Uterus (tissue), 2 donors: ENCODE measurements at regions not wholly inside any gene's neighbourhood (a gene's known extent, or its start where the extent isn't known, plus 50 kb on each side); places are given as distances from the start of the nearest gene placed in this dataset.

Source experiments
- CTCF ChIP-seq, 4 experiments: fragments of 200-600 bp in 2 of 4; fragments of 450-650 bp in 2 of 4; sonication (generic) in 2 of 4; IDR thresholded peaks; one replicate each; pipeline ENCODE4 v1.5.1; 2016 to 2019; ENCODE audit warnings: antibody characterized with exemption in 4 of 4, mild to moderate bottlenecking in 2 of 4, moderate library complexity in 1 of 4
- POLR2A ChIP-seq, 2 donors: fragments of 450-650 bp; IDR thresholded peaks; one replicate each; pipeline ENCODE4 v1.6.1; 2016; ENCODE audit warnings: antibody characterized with exemption in 2 of 2, mild to moderate bottlenecking in 1 of 2, moderate library complexity in 1 of 2

GRCh38 chr5:107169867-107170266, 500.9 kb downstream of the EFNA5 start:
- TF ChIP-seq CTCF (IDR thresholded peaks at IDR 0.05) (no peak), POLR2A (IDR thresholded peaks at IDR 0.05) (no peak)
